H1 (cell line): ENCODE measurements at regions not wholly inside any gene's neighbourhood (a gene's known extent, or its start where the extent isn't known, plus 50 kb on each side); places are given as distances from the start of the nearest gene placed in this dataset.

Experiments used
- CBX5 ChIP-seq: fragments of 300-800, 300-1000 bp; sonication (generic); IDR thresholded peaks from 2 replicates; pipeline ENCODE4 v1.7.1; 2016; ENCODE audit warnings: antibody characterized with exemption, low read length, low read depth
- CBX8 ChIP-seq: fragments of 300-800, 300-1000 bp; sonication (generic); IDR thresholded peaks from 2 replicates; pipeline ENCODE4 v1.7.1; 2016; ENCODE audit warnings: low read depth, low read length, borderline replicate concordance
- CREB1 ChIP-seq: IDR thresholded peaks from 2 replicates; pipeline ENCODE4 v1.6.1; 2012; ENCODE audit warnings: inconsistent platforms
- FOSL1 ChIP-seq: IDR thresholded peaks from 2 replicates; pipeline ENCODE4 v1.6.1; 2011; ENCODE audit warnings: mild to moderate bottlenecking, low read depth, low read length, moderate library complexity; ENCODE audit not compliant: insufficient read depth
- GABPA ChIP-seq: IDR thresholded peaks from 2 replicates; pipeline ENCODE4 v1.6.1; 2011; ENCODE audit warnings: mild to moderate bottlenecking, low read length, moderate library complexity, borderline replicate concordance; ENCODE audit not compliant: insufficient read depth

DNA sequence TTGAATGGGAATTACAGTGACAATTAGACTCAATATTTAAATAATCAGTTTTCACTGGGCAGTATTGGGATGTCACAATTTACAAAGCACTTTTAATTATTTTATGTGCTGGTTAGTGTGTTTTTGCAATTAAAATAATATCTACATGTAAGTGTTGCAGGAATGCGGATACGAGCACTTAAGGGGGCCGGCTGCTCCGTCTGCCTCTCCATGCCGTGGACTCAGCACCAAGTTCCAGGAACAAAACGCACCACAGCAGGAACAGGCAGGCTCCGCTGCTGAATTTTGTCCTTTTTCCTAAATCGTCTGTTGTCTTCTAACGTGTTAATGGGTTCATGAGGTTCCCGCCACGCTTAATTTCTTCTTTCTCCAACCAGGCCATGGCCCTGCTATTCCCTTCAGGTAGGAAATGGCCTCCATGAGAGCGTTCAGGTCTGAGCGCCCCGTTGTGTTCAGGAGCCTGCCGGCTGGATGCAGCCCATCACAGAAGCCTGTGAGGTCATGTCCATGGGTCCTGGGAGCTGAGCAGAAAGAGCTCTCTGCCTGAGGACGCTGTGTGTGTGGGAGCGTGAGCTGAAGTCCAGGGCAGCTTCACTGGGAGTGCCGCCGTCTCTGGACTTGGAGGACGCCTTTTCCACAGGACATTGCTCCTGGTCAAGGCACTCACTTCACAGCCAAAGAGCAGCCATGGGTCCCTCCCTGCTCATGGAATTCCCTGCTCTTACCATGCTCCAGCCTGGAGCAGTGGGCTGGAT, 730.3 kb downstream of the BRD1 start (continued):
- TF ChIP-seq GABPA (no peak), FOSL1 (no peak), CBX5 (no peak), CBX8 (no peak), CREB1 (no peak)
